ENCODE measurements at regions not wholly inside any gene's neighbourhood (a gene's known extent, or its start where the extent isn't known, plus 50 kb on each side); places are given as distances from the start of the nearest gene placed in this dataset. TPM values are rescaled to one million over a fixed set of nuclear protein-coding genes. Genes with fewer than 3 reads are reported as not detected.

- Histone ChIP-seq H3K27ac (no peak overlapping the region), H3K4me3 (no peak overlapping the region), H3K36me3 (no peaks in the 10 kb centered on the region), H3K9me3 (peaks cover 0 to 3% (median 0%) of the 10 kb centered on the region in 4 donors), H3K27me3 (no peaks in the 10 kb centered on the region), H3K4me1 (no peaks in the 10 kb centered on the region)
- no peak for DNase-seq (ENCODE audit: low spot score in 2 of 2)
- 83 to 89% methylated on average over 7 of the region's 7 CpGs for WGBS, 2 donors
- no peak for TF ChIP-seq POLR2A (IDR thresholded peaks at IDR 0.05)
Measured at GRCh38 chr4:44098973-44099372, 349.6 kb downstream of the KCTD8 start.

- no peak for DNase-seq (ENCODE audit: low spot score in 2 of 2)
- TF ChIP-seq POLR2A (IDR thresholded peaks at IDR 0.05) (no peak), CTCF (IDR thresholded peaks at IDR 0.05) (no peak), EP300 (IDR thresholded peaks at IDR 0.05) (no peak)
- Histone ChIP-seq H3K9me3 (peaks cover 0 to 3% (median 0%) of the 10 kb centered on the region in 4 donors), H3K27me3 (no peaks in the 10 kb centered on the region), H3K27ac (no peak overlapping the region), H3K4me3 (no peak overlapping the region), H3K4me1 (no peaks in the 10 kb centered on the region), H3K36me3 (no peaks in the 10 kb centered on the region)
- 73 to 82% methylated on average over 6 of the region's 6 CpGs for WGBS, 2 donors
Measured at GRCh38 chr4:44100456-44100855, 348.2 kb downstream of the KCTD8 start.

GRCh38 chr4:44118971-44119680 is 329.5 kb downstream of the KCTD8 start:
- no peak for TF ChIP-seq EP300 (IDR thresholded peaks at IDR 0.05)
- TF ChIP-seq CTCF (IDR thresholded peaks at IDR 0.05) = no peak
- no peak for TF ChIP-seq POLR2A (IDR thresholded peaks at IDR 0.05)
- H3K27ac ChIP-seq = no peak overlapping the region
- H3K9me3 ChIP-seq = no peaks in the 10 kb centered on the region
- H3K4me1 ChIP-seq = no peaks in the 10 kb centered on the region
- WGBS, 2 donors = 61 to 69% methylated on average over 3 of the region's 3 CpGs
- H3K36me3 ChIP-seq = no peaks in the 10 kb centered on the region
- H3K27me3 ChIP-seq = no peaks in the 10 kb centered on the region
- no peak overlapping the region for H3K4me3 ChIP-seq
- DNase-seq (ENCODE audit: low spot score in 2 of 2) = no peak

DNA sequence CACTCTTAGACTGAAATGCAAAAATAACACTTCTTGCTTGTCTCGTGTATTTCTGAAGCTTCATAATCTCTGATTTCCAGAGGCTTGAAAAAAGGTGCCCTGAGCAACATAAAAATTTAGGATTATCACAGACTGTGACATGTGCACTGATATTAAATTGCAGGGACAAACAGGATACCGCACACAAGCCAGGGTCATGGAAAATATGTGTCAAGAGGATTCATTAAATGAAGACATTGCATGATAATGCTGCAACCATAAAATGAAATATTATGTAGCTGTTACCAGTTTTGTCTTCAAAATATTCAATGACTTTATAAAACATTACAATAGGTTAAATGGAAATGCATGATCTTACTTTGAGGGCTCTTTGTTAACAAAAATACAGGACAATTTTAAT is 328.0 kb downstream of the KCTD8 start:
- no peak for DNase-seq (ENCODE audit: low spot score in 2 of 2)
- 81 to 84% methylated on average over 2 of the region's 2 CpGs for WGBS, 2 donors
- H3K36me3 ChIP-seq = no peaks in the 10 kb centered on the region
- H3K4me1 ChIP-seq = no peaks in the 10 kb centered on the region
- no peaks in the 10 kb centered on the region for H3K9me3 ChIP-seq
- no peaks in the 10 kb centered on the region for H3K27me3 ChIP-seq
- TF ChIP-seq POLR2A (IDR thresholded peaks at IDR 0.05) (no peak), CTCF (IDR thresholded peaks at IDR 0.05) (no peak), EP300 (IDR thresholded peaks at IDR 0.05) (no peak)
- no peak overlapping the region for H3K4me3 ChIP-seq
- no peak overlapping the region for H3K27ac ChIP-seq

- DNase-seq (ENCODE audit: low spot score in 2 of 2) = no peak
- Histone ChIP-seq H3K27me3 (no peaks in the 10 kb centered on the region), H3K4me1 (no peaks in the 10 kb centered on the region), H3K36me3 (no peaks in the 10 kb centered on the region), H3K4me3 (no peak overlapping the region), H3K27ac (no peak overlapping the region), H3K9me3 (no peaks in the 10 kb centered on the region)
- 15 to 37% methylated on average over 1 of the region's 1 CpG for WGBS, 2 donors
- no peak for TF ChIP-seq CTCF (IDR thresholded peaks at IDR 0.05)
- no peak for TF ChIP-seq EP300 (IDR thresholded peaks at IDR 0.05)
- TF ChIP-seq POLR2A (IDR thresholded peaks at IDR 0.05) = no peak
Measured at GRCh38 chr4:44121210-44121609, 327.4 kb downstream of the KCTD8 start.

Small RNA genes lying in the stretch of these regions (small RNA-seq; reads per million reads assigned to genes)
- gene AC098590.2 (not detected), gene RN7SL193P (not detected)
